ES-I3 (cell line): ENCODE measurements at regions not wholly inside any gene's neighbourhood (a gene's known extent, or its start where the extent isn't known, plus 50 kb on each side); places are given as distances from the start of the nearest gene placed in this dataset.

Source experiments
- H3K36me3 ChIP-seq: 2 replicates; pipeline ENCODE4 v1.6.1; 2013; ENCODE audit warnings: mild to moderate bottlenecking, low read length, control low read depth, moderate library complexity; ENCODE audit not compliant: insufficient read depth
- H3K4me1 ChIP-seq: 2 replicates; pipeline ENCODE4 v1.6.1; 2013; ENCODE audit warnings: mild to moderate bottlenecking, control low read depth, low read length; ENCODE audit not compliant: insufficient read depth
- H3K9ac ChIP-seq: 2 replicates; pipeline ENCODE4 v1.6.1; 2013; ENCODE audit warnings: low read depth, mild to moderate bottlenecking, low read length, moderate library complexity
- H3K9me3 ChIP-seq: 2 replicates; pipeline ENCODE4 v1.6.1; 2013; ENCODE audit warnings: mild to moderate bottlenecking, low read length, moderate library complexity; ENCODE audit not compliant: control insufficient read depth, insufficient read depth

GRCh38 chr4:1576961-1577821, 106.9 kb downstream of the FAM53A start:
- no peaks in the 10 kb centered on the region for H3K36me3 ChIP-seq
- no peak overlapping the region for H3K9ac ChIP-seq
- H3K9me3 ChIP-seq, result no peaks in the 10 kb centered on the region
- peaks cover 15% of the 10 kb centered on the region; the same call in 1 of the 2 replicates for H3K4me1 ChIP-seq

- peaks cover 21% of the 10 kb centered on the region; the same call in 1 of the 2 replicates for H3K4me1 ChIP-seq
- H3K9me3 ChIP-seq, result no peaks in the 10 kb centered on the region
- H3K36me3 ChIP-seq, result no peaks in the 10 kb centered on the region
- H3K9ac ChIP-seq, result no peak overlapping the region
These were observed 107.7 kb downstream of the FAM53A start for GRCh38 chr4:1576304-1576960.

GRCh38 chr4:1575418-1576303, 108.5 kb downstream of the FAM53A start:
- Histone ChIP-seq H3K4me1 (peaks cover 19% of the 10 kb centered on the region; the same call in 1 of the 2 replicates), H3K9ac (no peak overlapping the region), H3K36me3 (no peaks in the 10 kb centered on the region), H3K9me3 (no peaks in the 10 kb centered on the region)

- Histone ChIP-seq H3K4me1 (peaks cover 19% of the 10 kb centered on the region; the same call in 1 of the 2 replicates), H3K36me3 (no peaks in the 10 kb centered on the region)
These were observed 109.3 kb downstream of the FAM53A start for GRCh38 chr4:1574601-1575417.

GRCh38 chr4:1573830-1574459, 110.2 kb downstream of the FAM53A start:
- Histone ChIP-seq H3K9ac (no peak overlapping the region), H3K9me3 (no peaks in the 10 kb centered on the region), H3K36me3 (no peaks in the 10 kb centered on the region), H3K4me1 (peaks cover 19% of the 10 kb centered on the region; the same call in 1 of the 2 replicates)

More at GRCh38 chr4:1574601-1575417, 109.3 kb downstream of the FAM53A start:
- Histone ChIP-seq H3K9ac (no peak overlapping the region), H3K9me3 (no peaks in the 10 kb centered on the region)

GRCh38 chr4:1572964-1573720, 111.0 kb downstream of the FAM53A start:
- H3K4me1 ChIP-seq, result peaks cover 19% of the 10 kb centered on the region; the same call in 1 of the 2 replicates
- H3K9me3 ChIP-seq, result no peaks in the 10 kb centered on the region

GRCh38 chr4:1572521-1572920, 111.6 kb downstream of the FAM53A start:
- no peaks in the 10 kb centered on the region for H3K9me3 ChIP-seq
- peaks cover 21% of the 10 kb centered on the region; the same call in 1 of the 2 replicates for H3K4me1 ChIP-seq
- H3K36me3 ChIP-seq, result no peaks in the 10 kb centered on the region
- peak overlapping the region; percentile 11; the same call in 1 of the 2 replicates for H3K9ac ChIP-seq

More at GRCh38 chr4:1572964-1573720, 111.0 kb downstream of the FAM53A start:
- Histone ChIP-seq H3K36me3 (no peaks in the 10 kb centered on the region), H3K9ac (no peak overlapping the region)

- no peaks in the 10 kb centered on the region for H3K36me3 ChIP-seq
- peak overlapping the region; percentile 11; the same call in 1 of the 2 replicates for H3K9ac ChIP-seq
- no peaks in the 10 kb centered on the region for H3K9me3 ChIP-seq
- H3K4me1 ChIP-seq, result peaks cover 18% of the 10 kb centered on the region; the same call in 1 of the 2 replicates
These were observed 112.1 kb downstream of the FAM53A start for GRCh38 chr4:1572010-1572385.

- Histone ChIP-seq H3K36me3 (no peaks in the 10 kb centered on the region), H3K9ac (no peak overlapping the region), H3K9me3 (no peaks in the 10 kb centered on the region), H3K4me1 (peaks cover 18% of the 10 kb centered on the region; the same call in 1 of the 2 replicates)
These were observed 112.7 kb downstream of the FAM53A start for GRCh38 chr4:1571165-1572009.

GRCh38 chr4:1570291-1571164, 113.6 kb downstream of the FAM53A start:
- no peaks in the 10 kb centered on the region for H3K36me3 ChIP-seq
- H3K9me3 ChIP-seq, result no peaks in the 10 kb centered on the region
- peaks cover 18% of the 10 kb centered on the region; the same call in 1 of the 2 replicates for H3K4me1 ChIP-seq
- no peak overlapping the region for H3K9ac ChIP-seq

GRCh38 chr4:1569461-1570151, 114.5 kb downstream of the FAM53A start:
- no peaks in the 10 kb centered on the region for H3K9me3 ChIP-seq
- H3K9ac ChIP-seq, result no peak overlapping the region
- no peaks in the 10 kb centered on the region for H3K36me3 ChIP-seq
- peaks cover 18% of the 10 kb centered on the region; the same call in 1 of the 2 replicates for H3K4me1 ChIP-seq
